Vagina (tissue), 2 donors: ENCODE measurements at regions not wholly inside any gene's neighbourhood (a gene's known extent, or its start where the extent isn't known, plus 50 kb on each side); places are given as distances from the start of the nearest gene placed in this dataset.

Source experiments
- DNase-seq, 2 donors: peaks; one replicate each; pipeline ENCODE4 v3.0.0-alpha.2; 2017; ENCODE audit errors: extremely low spot score in 2 of 2
- H3K27ac ChIP-seq: fragments of 200-600 bp; sonication (generic); one replicate; pipeline ENCODE4 v1.5.1; 2019
- H3K27me3 ChIP-seq: fragments of 200-600 bp; sonication (generic); one replicate; pipeline ENCODE4 v1.5.1; 2019
- H3K36me3 ChIP-seq, 2 donors: fragments of 200-600 bp; sonication (generic); one replicate each; pipeline ENCODE4 v1.5.1; 2017 to 2019
- H3K4me1 ChIP-seq: fragments of 200-600 bp; sonication (generic); one replicate; pipeline ENCODE4 v1.5.1; 2019
- H3K4me3 ChIP-seq, 2 donors: fragments of 200-600 bp; sonication (generic); 1 replicate in 1 of 2; 2 replicates in 1 of 2; pipeline ENCODE4 v1.5.1; 2016 to 2019
- H3K9me3 ChIP-seq: fragments of 200-600 bp; sonication (generic); one replicate; pipeline ENCODE4 v1.5.1; 2019
- CTCF ChIP-seq, 3 experiments: fragments of 450-650 bp in 2 of 3; fragments of 200-600 bp in 1 of 3; sonication (generic) in 1 of 3; IDR thresholded peaks; one replicate each; pipeline ENCODE4 v1.5.1; 2017 to 2019; ENCODE audit warnings: antibody characterized with exemption in 3 of 3, mild to moderate bottlenecking in 2 of 3, moderate library complexity in 2 of 3
- POLR2A ChIP-seq, 2 donors: fragments of 450-650 bp; IDR thresholded peaks; one replicate each; pipeline ENCODE4 v1.6.1; 2017; ENCODE audit warnings: antibody characterized with exemption in 2 of 2, mild to moderate bottlenecking in 2 of 2, moderate library complexity in 2 of 2
- POLR2AphosphoS5 ChIP-seq, 2 donors: sonication (generic); formaldehyde crosslinking; IDR thresholded peaks; one replicate each; pipeline ENCODE4 v1.9.0; 2017; ENCODE audit warnings: antibody characterized with exemption in 2 of 2, mild to moderate bottlenecking in 2 of 2, low read depth in 1 of 2; ENCODE audit not compliant: insufficient read depth in 1 of 2
- intact Hi-C: fragments of 100-400 bp; cut with DNase I; formaldehyde crosslinking; loops from one replicate; pipeline ENCODE4 v1.15.1; 2023

DNA sequence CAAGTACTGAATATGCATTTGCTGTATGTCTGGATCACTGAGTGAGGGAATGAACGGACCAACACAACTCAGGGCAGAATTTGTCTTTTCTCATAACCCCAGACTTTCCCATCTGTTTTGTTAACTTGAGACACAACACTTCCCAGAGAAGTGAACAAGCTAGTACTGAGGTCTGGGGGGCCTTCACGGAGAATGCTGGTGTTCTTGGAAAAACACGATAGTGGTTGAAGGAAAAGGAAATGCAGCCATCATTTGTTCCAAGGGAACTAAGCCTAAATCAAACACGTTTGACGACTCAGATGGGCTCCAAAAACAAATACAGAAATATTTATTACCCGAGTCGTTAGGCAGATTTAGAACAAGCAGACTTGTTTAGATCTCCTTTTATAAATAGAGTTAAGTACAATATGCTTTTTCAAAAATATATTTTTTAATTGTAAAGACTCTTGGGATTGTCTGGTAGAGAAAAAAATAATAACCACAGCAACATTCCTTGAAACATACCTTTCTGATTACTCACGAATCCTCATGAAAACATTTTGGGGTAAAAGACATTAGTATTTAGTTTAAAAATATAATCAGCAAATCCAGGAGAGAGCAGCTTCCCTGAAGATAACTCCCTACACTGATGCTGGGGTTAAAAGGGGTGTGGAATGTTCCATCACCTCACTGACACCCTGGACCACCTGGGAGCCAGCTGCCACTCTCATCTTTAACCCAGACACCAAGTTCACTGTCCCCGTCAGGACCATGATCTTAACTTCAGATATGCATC, 427.7 kb upstream of the RUNX1 start:
- H3K4me3 ChIP-seq, result no peak overlapping the region
- no peak for DNase-seq
- H3K27me3 ChIP-seq, result no peaks in the 10 kb centered on the region
- no peaks in the 10 kb centered on the region for H3K36me3 ChIP-seq
- no peak overlapping the region for H3K27ac ChIP-seq
- no peaks in the 10 kb centered on the region for H3K9me3 ChIP-seq
- intact Hi-C loops, result no loop called here
- peaks cover 12% of the 10 kb centered on the region for H3K4me1 ChIP-seq
- TF ChIP-seq POLR2A (IDR thresholded peaks at IDR 0.05) (no peak), POLR2AphosphoS5 (IDR thresholded peaks at IDR 0.05; ENCODE audit: insufficient read depth in 1 of 2, low read depth in 1 of 2) (no peak)

DNA sequence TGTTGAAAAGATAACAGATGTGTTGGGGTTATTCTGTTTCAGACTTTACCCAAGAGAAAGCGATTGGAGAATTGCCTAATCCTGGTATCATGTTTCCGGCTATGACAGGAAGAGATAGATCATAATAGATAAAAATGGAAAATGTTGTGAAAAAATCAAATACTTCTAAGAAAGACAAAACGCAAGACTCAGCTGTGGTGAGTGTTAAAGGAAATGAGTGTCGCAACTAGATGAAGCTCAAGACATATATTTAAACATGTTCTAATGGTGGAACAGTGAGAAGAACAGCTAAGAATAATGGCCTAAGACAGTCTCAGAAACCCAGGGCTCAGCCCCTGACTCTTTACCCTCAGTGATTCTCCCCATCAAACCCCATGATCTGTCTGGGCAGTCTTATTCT, 426.7 kb upstream of the RUNX1 start:
- Histone ChIP-seq H3K27ac (no peak overlapping the region), H3K27me3 (no peaks in the 10 kb centered on the region), H3K4me1 (peaks cover 12% of the 10 kb centered on the region), H3K4me3 (no peak overlapping the region), H3K36me3 (no peaks in the 10 kb centered on the region), H3K9me3 (no peaks in the 10 kb centered on the region)
- intact Hi-C loops, result no loop called here
- no peak for DNase-seq
- no peak for TF ChIP-seq CTCF (IDR thresholded peaks at IDR 0.05)
- TF ChIP-seq POLR2A (IDR thresholded peaks at IDR 0.05), result no peak
- TF ChIP-seq POLR2AphosphoS5 (IDR thresholded peaks at IDR 0.05; ENCODE audit: insufficient read depth in 1 of 2, low read depth in 1 of 2), result no peak

GRCh38 chr21:35475009-35475408, 425.9 kb upstream of the RUNX1 start:
- Histone ChIP-seq H3K4me1 (peaks cover 12% of the 10 kb centered on the region), H3K27me3 (no peaks in the 10 kb centered on the region), H3K36me3 (no peaks in the 10 kb centered on the region), H3K27ac (no peak overlapping the region), H3K9me3 (no peaks in the 10 kb centered on the region), H3K4me3 (no peak overlapping the region)
- intact Hi-C loops, result no loop called here
- DNase-seq, result no peak
- TF ChIP-seq POLR2A (IDR thresholded peaks at IDR 0.05) (no peak), CTCF (IDR thresholded peaks at IDR 0.05) (no peak), POLR2AphosphoS5 (IDR thresholded peaks at IDR 0.05; ENCODE audit: insufficient read depth in 1 of 2, low read depth in 1 of 2) (no peak)

DNA sequence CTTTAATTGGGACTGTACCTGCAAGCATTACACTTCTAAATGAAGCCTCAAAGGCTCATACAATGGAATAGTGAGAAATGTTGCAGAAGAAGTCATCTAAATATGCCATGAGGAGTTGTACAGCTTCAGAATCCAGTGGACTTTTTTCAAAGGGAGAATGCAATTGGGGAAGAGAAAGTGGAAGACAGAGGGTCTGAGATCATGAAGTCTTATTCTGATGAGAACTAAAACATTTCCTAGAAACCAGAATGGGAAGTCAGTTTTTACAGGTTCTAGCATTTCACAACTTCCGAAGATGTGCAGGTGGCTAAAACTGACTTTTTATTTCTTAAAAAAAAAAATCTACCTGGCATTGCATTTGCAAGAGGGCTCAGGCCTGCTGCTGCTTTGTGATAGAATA, 424.4 kb upstream of the RUNX1 start:
- intact Hi-C loops, result no loop called here
- no peak overlapping the region for H3K27ac ChIP-seq
- H3K4me3 ChIP-seq, result no peak overlapping the region
- no peaks in the 10 kb centered on the region for H3K36me3 ChIP-seq
- TF ChIP-seq CTCF (IDR thresholded peaks at IDR 0.05) (no peak), POLR2A (IDR thresholded peaks at IDR 0.05) (no peak), POLR2AphosphoS5 (IDR thresholded peaks at IDR 0.05; ENCODE audit: insufficient read depth in 1 of 2, low read depth in 1 of 2) (no peak)
- DNase-seq, result no peak
- H3K27me3 ChIP-seq, result no peaks in the 10 kb centered on the region
- H3K9me3 ChIP-seq, result no peaks in the 10 kb centered on the region
- peaks cover 12% of the 10 kb centered on the region for H3K4me1 ChIP-seq

DNA sequence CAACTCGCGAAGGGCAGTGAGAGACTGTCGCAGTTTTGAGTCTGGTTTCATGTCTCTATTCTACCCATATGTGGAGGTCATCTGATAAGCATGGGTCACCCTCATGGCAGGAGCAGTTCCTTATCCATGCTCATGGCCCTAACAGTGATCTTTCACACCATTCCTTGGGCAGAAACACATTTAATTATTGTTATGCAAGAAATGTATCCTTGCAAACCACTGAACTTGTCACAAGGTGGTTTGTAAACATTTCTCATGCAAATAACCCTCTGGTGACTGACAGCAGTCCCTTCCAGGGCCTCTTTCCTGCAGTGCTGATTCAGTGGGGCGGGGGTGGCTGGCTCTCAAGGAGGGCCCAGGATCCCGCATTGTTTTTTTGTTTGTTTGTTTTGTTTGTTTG, 421.4 kb upstream of the RUNX1 start:
- H3K4me3 ChIP-seq, result no peak overlapping the region
- H3K36me3 ChIP-seq, result no peaks in the 10 kb centered on the region
- no peak overlapping the region for H3K27ac ChIP-seq
- no peaks in the 10 kb centered on the region for H3K9me3 ChIP-seq
- no peaks in the 10 kb centered on the region for H3K27me3 ChIP-seq
- intact Hi-C loops, result no loop called here
- peaks cover 6% of the 10 kb centered on the region for H3K4me1 ChIP-seq
- TF ChIP-seq POLR2AphosphoS5 (IDR thresholded peaks at IDR 0.05; ENCODE audit: insufficient read depth in 1 of 2, low read depth in 1 of 2), result no peak
- no peak for TF ChIP-seq CTCF (IDR thresholded peaks at IDR 0.05)
- TF ChIP-seq POLR2A (IDR thresholded peaks at IDR 0.05), result no peak
- DNase-seq, result no peak
